ENCODE measurements at regions not wholly inside any gene's neighbourhood (a gene's known extent, or its start where the extent isn't known, plus 50 kb on each side); places are given as distances from the start of the nearest gene placed in this dataset.

- no peak for TF ChIP-seq WHSC1 (IDR thresholded peaks at IDR 0.05; ENCODE audit: low read length)
- no peak for TF ChIP-seq NFIX (CRISPR knock-in tag; IDR thresholded peaks at IDR 0.05; ENCODE audit: low read depth)
- TF ChIP-seq ZNF518B (CRISPR knock-in tag; IDR thresholded peaks at IDR 0.05): no peak
- TF ChIP-seq TRIM25 (IDR thresholded peaks at IDR 0.05; ENCODE audit: borderline replicate concordance): no peak
- no peak for TF ChIP-seq MYNN (IDR thresholded peaks at IDR 0.05)
- no peak for TF ChIP-seq MYNN (CRISPR knock-in tag; IDR thresholded peaks at IDR 0.05)
These were observed 94.2 kb upstream of the GJB6 start (continued) for GRCh38 chr13:20326276-20326675.

GRCh38 chr13:20320885-20321284 lies 88.8 kb upstream of the GJB6 start:
- intact Hi-C loops (cut with micrococcal nuclease): no loop called here
- Histone ChIP-seq H3K36me3 (ENCODE audit: control insufficient read depth, insufficient read depth, low read length) (no peaks in the 10 kb centered on the region), H3K4me1 (replicated peaks in 1 of 2; ENCODE audit: control insufficient read depth in 2 of 2, insufficient read depth in 2 of 2, low read length in 2 of 2) (no peaks in the 10 kb centered on the region), H3K27ac (ENCODE audit: extremely low read depth, low read depth, low read length) (no peak overlapping the region), H3K27me3 (ENCODE audit: control insufficient read depth in 2 of 2, insufficient read depth in 2 of 2, low read length in 2 of 2) (no peaks in the 10 kb centered on the region), H3K9me1 (ENCODE audit: control insufficient read depth, insufficient read depth, low read length) (no peaks in the 10 kb centered on the region), H3K9me3 (replicated peaks; ENCODE audit: control insufficient read depth, insufficient read depth, low read depth, low read length) (no peaks in the 10 kb centered on the region), H3K4me3 (no peak overlapping the region), H3K4me2 (ENCODE audit: insufficient read depth, low read length) (no peak overlapping the region), H2AFZ (ENCODE audit: low read depth, low read length) (no peak overlapping the region), H3K9ac (ENCODE audit: insufficient read depth in 1 of 2, low read depth in 2 of 2, low read length in 2 of 2) (no peak overlapping the region), H4K20me1 (replicated peaks; ENCODE audit: control insufficient read depth, insufficient read depth, low read length) (no peaks in the 10 kb centered on the region), H3K79me2 (ENCODE audit: control insufficient read depth, insufficient read depth, low read length) (no peaks in the 10 kb centered on the region)
- in situ Hi-C loops (cut with MboI): no loop called here
- BruUV-seq (replicated peaks): no TSS peak
- DNase-seq (ENCODE audit: extremely low read depth in 1 of 4, low spot score in 3 of 4) (no peak), ATAC-seq (no peak), FAIRE-seq (no peak)
- CTCF ChIA-PET (ENCODE audit: low intra/inter-chr PET ratio): no interaction called here
- POLR2A ChIA-PET: no interaction called here
- 0% methylated on average over 5 of the region's 8 CpGs for WGBS (ENCODE audit: insufficient coverage, low coverage, missing lambda C conversion rate)
- TF ChIP-seq PTTG1 (tag; IDR thresholded peaks at IDR 0.05; ENCODE audit: low read depth) (no peak), STAT5A (IDR thresholded peaks at IDR 0.05; ENCODE audit: borderline replicate concordance, low read length) (no peak), ZFP36 (IDR thresholded peaks at IDR 0.05; ENCODE audit: low read depth, low read length, partially characterized antibody) (no peak), SAP30 (IDR thresholded peaks at IDR 0.05; ENCODE audit: borderline replicate concordance, insufficient read depth, low read depth, low read length, poor library complexity, severe bottlenecking) (no peak), MCM7 (IDR thresholded peaks at IDR 0.05) (no peak), SRSF1 (IDR thresholded peaks at IDR 0.05; ENCODE audit: low read depth, low read length) (no peak), RNF2 (IDR thresholded peaks at IDR 0.05) (no peak), IRF1 (CRISPR knock-in tag; IDR thresholded peaks at IDR 0.05; ENCODE audit: borderline replicate concordance) (no peak), ATF2 (CRISPR knock-in tag; IDR thresholded peaks at IDR 0.05) (no peak), NFIX (CRISPR knock-in tag; IDR thresholded peaks at IDR 0.05; ENCODE audit: low read depth) (no peak)
